Peyer's patch (tissue), 4 donors: ENCODE measurements at regions not wholly inside any gene's neighbourhood (a gene's known extent, or its start where the extent isn't known, plus 50 kb on each side); places are given as distances from the start of the nearest gene placed in this dataset.

ENCODE experiments used
- DNase-seq, 3 donors: peaks; one replicate each; pipeline ENCODE4 v3.0.0-alpha.2; 2017 to 2019
- H3K27ac ChIP-seq, 4 donors: fragments of 200-600 bp; sonication (generic); one replicate each; pipeline ENCODE4 v1.5.1; 2016 to 2019
- H3K27me3 ChIP-seq, 2 donors: fragments of 200-600 bp; sonication (generic); one replicate each; pipeline ENCODE4 v1.5.1; 2019
- H3K36me3 ChIP-seq, 3 donors: fragments of 200-600 bp; sonication (generic); one replicate each; pipeline ENCODE4 v1.5.1; 2016 to 2019
- H3K4me1 ChIP-seq, 4 donors: fragments of 200-600 bp; sonication (generic); one replicate each; pipeline ENCODE4 v1.5.1; 2016 to 2019
- H3K4me3 ChIP-seq, 4 donors: fragments of 200-600 bp; sonication (generic); 1 replicate in 3 of 4; 2 replicates in 1 of 4; pipeline ENCODE4 v1.5.1; 2016 to 2019; ENCODE audit warnings: mild to moderate bottlenecking in 1 of 4
- H3K9me3 ChIP-seq, 4 donors: fragments of 200-600 bp; sonication (generic); one replicate each; pipeline ENCODE4 v1.5.1; 2016 to 2019; ENCODE audit warnings: mild to moderate bottlenecking in 1 of 4
- CTCF ChIP-seq, 6 experiments: fragments of 450-650 bp in 4 of 6; fragments of 200-600 bp in 2 of 6; sonication (generic) in 1 of 6; IDR thresholded peaks; one replicate each; pipeline ENCODE4 v1.5.1; 2017 to 2019; ENCODE audit warnings: antibody characterized with exemption in 6 of 6, mild to moderate bottlenecking in 3 of 6, moderate library complexity in 1 of 6
- POLR2A ChIP-seq, 2 donors: fragments of 450-650 bp; IDR thresholded peaks; one replicate each; pipeline ENCODE4 v1.5.1; 2017; ENCODE audit warnings: antibody characterized with exemption in 2 of 2, mild to moderate bottlenecking in 2 of 2, moderate library complexity in 2 of 2

GRCh38 chr2:221914334-221914880 lies 342.3 kb upstream of the EPHA4 start:
- Histone ChIP-seq H3K9me3 (no peaks in the 10 kb centered on the region), H3K27me3 (no peaks in the 10 kb centered on the region), H3K36me3 (no peaks in the 10 kb centered on the region), H3K4me3 (no peak overlapping the region), H3K27ac (no peak overlapping the region), H3K4me1 (no peaks in the 10 kb centered on the region)
- no peak for DNase-seq
- TF ChIP-seq CTCF (IDR thresholded peaks at IDR 0.05) (no peak), POLR2A (IDR thresholded peaks at IDR 0.05) (no peak)

DNA sequence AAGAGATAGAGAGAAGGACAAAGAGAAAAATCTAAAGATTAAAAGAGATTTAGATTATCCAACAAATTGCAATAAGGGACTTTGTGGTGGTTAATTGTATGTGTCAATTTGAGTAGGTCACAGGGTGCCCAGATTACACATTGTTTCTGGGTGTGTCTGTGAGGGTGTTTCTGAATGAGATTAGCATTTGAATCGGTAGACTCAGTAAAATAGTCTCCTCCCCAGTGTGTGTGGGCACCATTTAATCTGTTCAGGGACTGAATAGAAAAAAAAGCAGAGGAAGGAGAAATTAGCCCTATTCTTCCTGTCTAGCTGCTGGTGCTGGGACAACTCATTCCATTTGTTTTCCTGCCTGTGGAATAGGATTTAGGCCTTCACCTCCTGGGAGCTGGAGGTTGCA lies 339.8 kb upstream of the EPHA4 start:
- no peak for DNase-seq
- H3K9me3 ChIP-seq, result no peaks in the 10 kb centered on the region
- no peak overlapping the region for H3K4me3 ChIP-seq
- no peaks in the 10 kb centered on the region for H3K4me1 ChIP-seq
- TF ChIP-seq POLR2A (IDR thresholded peaks at IDR 0.05) (no peak), CTCF (IDR thresholded peaks at IDR 0.05) (no peak)
- H3K27me3 ChIP-seq, result no peaks in the 10 kb centered on the region
- no peak overlapping the region for H3K27ac ChIP-seq
- no peaks in the 10 kb centered on the region for H3K36me3 ChIP-seq

DNA sequence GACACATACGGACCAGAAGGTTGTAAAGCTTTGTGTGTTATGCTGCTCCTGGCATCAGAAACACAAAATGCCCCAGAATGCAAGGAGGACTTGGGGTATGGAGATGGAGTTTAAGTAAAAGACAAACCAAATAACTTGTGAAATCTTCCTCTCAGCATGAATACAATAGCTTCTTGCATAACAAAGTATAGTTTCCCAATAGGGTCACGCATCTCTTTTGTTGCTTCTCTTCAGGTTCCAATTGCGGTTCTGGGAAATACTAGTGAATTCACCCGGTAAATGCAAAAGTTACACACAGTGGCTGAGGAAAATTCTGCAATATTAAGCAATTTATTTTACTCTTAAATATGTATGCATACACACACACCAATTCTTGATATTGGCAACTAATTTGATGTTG lies 339.2 kb upstream of the EPHA4 start:
- Histone ChIP-seq H3K4me1 (no peaks in the 10 kb centered on the region), H3K27ac (no peak overlapping the region), H3K4me3 (no peak overlapping the region), H3K36me3 (no peaks in the 10 kb centered on the region), H3K9me3 (no peaks in the 10 kb centered on the region), H3K27me3 (no peaks in the 10 kb centered on the region)
- TF ChIP-seq POLR2A (IDR thresholded peaks at IDR 0.05), result no peak
- no peak for TF ChIP-seq CTCF (IDR thresholded peaks at IDR 0.05)
- DNase-seq, result no peak

- no peak overlapping the region for H3K4me3 ChIP-seq
- no peaks in the 10 kb centered on the region for H3K27me3 ChIP-seq
- DNase-seq, result no peak
- no peaks in the 10 kb centered on the region for H3K36me3 ChIP-seq
- no peaks in the 10 kb centered on the region for H3K4me1 ChIP-seq
- no peaks in the 10 kb centered on the region for H3K9me3 ChIP-seq
- TF ChIP-seq POLR2A (IDR thresholded peaks at IDR 0.05) (no peak), CTCF (IDR thresholded peaks at IDR 0.05) (no peak)
- H3K27ac ChIP-seq, result no peak overlapping the region
Measured at GRCh38 chr2:221908518-221908917, 336.4 kb upstream of the EPHA4 start.

- Histone ChIP-seq H3K27ac (no peak overlapping the region), H3K4me1 (no peaks in the 10 kb centered on the region), H3K4me3 (no peak overlapping the region), H3K27me3 (no peaks in the 10 kb centered on the region), H3K36me3 (no peaks in the 10 kb centered on the region), H3K9me3 (no peaks in the 10 kb centered on the region)
- TF ChIP-seq POLR2A (IDR thresholded peaks at IDR 0.05) (no peak), CTCF (IDR thresholded peaks at IDR 0.05) (no peak)
- DNase-seq, result no peak
Measured at GRCh38 chr2:221897718-221898117, 325.6 kb upstream of the EPHA4 start.
